Muscle of arm (tissue), 1 donor: ENCODE measurements at regions not wholly inside any gene's neighbourhood (a gene's known extent, or its start where the extent isn't known, plus 50 kb on each side); places are given as distances from the start of the nearest gene placed in this dataset.
"Not testable (repeated sequence)": the region's sequence is repeated elsewhere in the genome, so short reads cannot be mapped to it uniquely, and the experiment has no call there.

Experiments
- DNase-seq: peaks from one replicate; pipeline ENCODE4 v3.0.0-alpha.2; 2013

- no peak for DNase-seq
These were observed 164.6 kb downstream of the FBXO4 start for GRCh38 chr5:42089705-42090104.

- DNase-seq, result no peak
These were observed 165.1 kb downstream of the FBXO4 start for GRCh38 chr5:42090162-42090561.

DNA sequence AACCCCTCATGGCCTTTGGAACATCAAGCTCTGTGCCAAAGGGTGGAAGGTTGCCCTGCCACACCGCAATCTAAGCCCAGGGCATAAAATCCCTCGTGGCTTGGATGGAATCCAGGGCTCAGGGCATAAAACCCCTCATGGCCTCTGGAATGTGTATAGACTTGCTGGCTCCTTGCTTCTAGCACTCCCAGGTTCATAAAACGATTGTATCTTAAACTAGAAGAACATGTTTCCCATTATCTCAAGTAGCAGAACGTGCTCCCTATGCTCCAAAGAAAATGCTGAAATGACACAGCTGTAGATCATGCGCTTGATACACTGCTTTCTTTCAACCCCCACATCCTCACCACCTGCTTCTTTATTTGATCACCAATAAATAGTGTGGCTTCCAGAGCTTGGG is 174.8 kb downstream of the FBXO4 start:
- not testable (repeated sequence) for DNase-seq

DNA sequence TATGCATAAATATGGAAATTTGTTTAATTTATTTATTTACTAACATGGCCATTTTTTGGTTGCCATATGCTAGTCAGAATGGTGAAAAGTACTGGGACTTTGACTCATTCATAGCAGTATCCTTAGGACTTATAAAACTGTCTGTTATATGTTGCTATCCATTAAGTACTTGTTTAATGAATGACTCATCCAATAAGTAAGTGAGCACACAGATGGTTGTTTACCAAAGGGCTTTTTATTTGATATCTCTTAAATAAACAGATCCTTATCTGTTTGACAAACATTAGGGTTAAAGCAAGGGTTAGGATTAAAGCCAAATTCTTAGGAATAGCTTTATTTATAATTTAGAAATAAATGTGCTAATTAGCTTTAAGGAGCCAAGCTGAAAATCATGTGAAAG is 183.4 kb downstream of the FBXO4 start:
- DNase-seq, result no peak

GRCh38 chr5:42109006-42109572 is 184.0 kb downstream of the FBXO4 start:
- no peak for DNase-seq

DNA sequence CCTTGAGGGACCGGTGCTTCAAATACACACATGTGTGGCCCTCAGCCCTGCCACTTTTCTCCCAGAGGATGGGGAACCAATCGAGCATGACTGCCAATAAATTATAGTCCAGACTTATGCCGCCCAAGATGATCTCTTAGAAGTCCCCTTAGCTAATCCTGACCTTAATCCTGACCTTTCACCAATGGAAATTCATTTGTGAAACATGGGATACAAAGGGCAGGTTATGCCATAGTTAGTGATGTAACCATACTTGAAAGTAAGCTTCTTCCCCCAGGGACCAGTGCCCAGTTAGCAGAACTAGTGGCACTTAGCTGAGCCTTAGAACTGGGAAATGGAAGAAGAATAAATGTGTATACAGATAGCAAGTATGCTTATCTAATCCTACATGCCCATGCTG is 190.6 kb downstream of the FBXO4 start:
- not testable (repeated sequence) for DNase-seq

- no peak for DNase-seq
These were observed 195.0 kb downstream of the FBXO4 start for GRCh38 chr5:42120070-42120469.

DNA sequence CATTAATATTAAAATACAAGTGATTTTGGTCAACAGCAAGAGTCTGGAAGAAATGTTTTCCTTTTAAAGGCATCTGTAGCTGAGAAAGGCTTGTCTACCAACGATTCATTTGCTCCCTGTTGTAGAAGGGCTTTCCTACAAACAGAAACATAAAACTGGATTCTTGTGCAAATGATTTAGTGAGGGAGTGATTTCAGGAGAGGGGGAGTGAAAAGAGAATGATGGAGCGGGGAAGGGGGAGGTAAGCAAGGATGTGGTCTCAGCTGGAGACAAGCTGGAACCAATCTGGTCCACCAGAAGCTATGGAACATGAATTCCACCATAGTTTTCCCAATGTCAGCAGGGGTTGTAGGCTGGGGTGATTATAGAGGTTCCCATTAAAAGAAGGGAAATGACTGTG is 196.3 kb downstream of the FBXO4 start:
- no peak for DNase-seq

DNA sequence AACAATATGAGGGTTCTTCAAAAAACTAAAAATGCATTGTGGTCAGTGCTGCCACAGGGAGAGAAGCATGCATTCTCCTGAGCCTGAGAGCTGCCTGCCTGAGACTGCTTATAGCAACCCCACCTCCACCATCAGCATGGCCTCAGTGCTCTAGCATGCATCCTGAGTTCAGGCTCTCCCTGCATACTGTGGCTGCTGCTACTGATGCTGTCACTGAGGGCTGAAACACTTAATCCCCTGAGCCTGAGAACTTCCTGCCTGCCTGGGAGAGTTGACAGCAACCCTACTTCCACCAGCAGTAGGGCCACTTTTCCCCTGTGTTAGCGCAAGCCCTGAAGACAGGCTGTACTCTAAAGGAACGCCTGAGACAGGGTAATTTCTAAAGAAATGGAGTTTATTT is 206.0 kb downstream of the FBXO4 start:
- DNase-seq, result no peak

GRCh38 chr5:42143361-42143760 is 218.3 kb downstream of the FBXO4 start:
- no peak for DNase-seq

DNA sequence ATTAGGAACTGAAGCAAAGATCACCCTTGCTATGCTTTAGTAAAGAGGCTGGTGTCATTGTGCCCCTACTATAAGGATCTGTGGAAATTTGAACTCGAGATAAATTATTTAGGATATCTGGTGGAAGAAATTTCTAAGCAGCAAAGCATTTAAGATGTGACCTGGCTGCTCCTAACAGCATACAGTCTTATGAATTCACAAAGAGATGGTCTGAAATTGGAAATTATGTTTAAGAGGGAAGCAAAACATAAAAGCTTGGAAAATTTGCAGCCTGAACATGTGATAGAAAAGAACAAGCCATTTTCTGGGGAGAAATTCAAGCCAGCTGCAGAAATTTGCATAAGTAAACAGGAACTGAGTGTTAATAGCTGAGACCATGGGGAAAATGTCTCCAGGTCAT is 223.7 kb downstream of the FBXO4 start:
- DNase-seq, result no peak

- no peak for DNase-seq
These were observed 232.1 kb downstream of the FBXO4 start for GRCh38 chr5:42157215-42157614.

DNA sequence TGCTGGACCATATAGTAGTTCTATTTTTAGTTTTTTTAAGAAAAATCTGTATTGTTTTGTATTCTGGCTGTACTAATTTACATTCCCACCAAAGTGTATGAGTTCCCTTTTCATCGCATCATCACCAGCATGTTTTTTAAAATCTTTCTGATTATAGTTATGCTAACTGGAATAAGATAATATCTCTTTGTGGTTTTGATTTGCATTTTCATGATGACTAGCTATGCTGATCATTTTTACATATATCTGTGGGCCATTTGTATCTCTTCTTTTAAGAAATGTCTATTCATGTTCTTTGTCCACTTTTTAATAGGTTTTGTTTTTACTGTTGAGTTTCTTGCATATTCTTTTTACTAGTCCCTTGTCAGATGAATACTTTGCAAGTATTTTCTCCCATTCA is 238.0 kb downstream of the FBXO4 start:
- no peak for DNase-seq

- DNase-seq, result no peak
These were observed 243.1 kb downstream of the FBXO4 start for GRCh38 chr5:42168091-42168670.

DNA sequence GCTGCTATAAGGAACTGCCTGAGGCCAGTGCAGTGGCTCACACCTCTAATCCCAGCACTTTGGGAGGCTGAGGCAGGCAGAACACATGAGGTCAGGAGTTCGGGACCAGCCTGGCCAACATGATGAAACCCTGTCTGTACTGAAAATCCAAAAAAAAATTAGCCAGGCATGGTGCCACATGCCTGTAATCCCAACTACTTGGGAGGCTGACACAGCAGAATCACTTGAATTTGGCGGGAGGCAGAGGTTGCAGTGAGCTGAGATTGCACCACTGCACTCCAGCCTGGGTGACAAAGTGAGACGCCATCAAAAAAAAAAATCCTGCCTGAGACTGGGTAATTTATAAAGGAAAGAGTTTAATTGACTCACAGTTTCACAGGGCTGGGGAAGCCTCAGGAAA is 247.1 kb upstream of the GHR start:
- DNase-seq, result not testable (repeated sequence)

GRCh38 chr5:42179843-42180242 is 243.4 kb upstream of the GHR start:
- DNase-seq, result not testable (repeated sequence)

DNA sequence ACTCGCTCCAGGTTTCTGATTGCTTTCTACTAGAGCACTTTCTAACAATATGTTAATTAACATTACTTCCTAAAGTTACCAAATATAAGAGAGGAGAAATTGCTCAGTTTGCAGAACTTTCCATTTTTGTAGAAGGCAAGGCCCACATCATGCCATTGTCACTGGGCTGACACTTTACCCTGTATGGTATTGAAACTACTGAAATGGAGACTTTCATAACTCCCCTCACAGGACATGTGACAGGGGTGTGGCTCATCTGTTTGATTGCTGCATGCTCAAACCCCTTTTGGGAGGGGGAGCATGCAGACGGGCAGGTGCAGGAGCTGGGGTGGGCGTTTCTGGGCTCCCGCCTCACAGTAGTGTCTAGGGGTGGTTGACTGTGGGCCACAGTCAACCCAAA is 206.3 kb upstream of the GHR start:
- DNase-seq, result no peak

DNA sequence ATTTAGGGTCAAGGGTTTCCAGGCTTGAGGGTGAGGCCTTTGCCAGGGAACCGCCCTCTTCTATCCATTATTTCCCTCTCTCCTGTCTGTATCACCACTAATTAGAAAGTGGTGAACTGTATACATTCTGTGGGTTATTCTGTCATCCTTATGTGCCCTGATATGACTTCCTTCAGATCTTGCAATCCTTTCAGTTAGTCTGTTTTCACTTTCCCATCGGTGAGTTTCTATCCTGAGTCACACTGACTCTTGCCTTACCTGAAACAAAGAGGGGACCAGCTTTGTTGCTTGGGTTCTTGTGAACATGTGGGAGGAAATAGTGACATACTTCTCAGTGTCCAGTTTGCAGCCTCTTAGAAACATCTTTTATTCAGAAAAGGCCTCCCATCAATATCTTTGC is 205.4 kb upstream of the GHR start:
- DNase-seq, result no peak

DNA sequence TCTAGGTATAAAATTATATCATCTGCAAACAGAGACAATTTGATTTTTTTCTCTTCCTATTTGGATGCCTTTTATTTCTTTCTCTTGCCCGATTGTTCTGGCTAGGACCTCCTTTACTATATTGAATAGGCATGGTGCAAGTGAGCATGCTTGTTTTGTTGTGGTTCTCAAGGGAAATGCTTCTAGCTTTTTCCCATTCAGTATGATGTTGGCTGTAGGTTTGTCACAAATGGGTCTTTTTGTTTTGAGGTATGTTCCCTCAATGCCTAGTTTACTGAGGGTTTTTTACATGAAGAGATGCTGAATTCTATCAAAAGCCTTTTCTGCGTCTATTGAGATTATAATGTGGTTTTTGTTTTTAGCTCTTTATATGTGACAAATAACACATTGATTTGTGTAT is 198.2 kb upstream of the GHR start:
- no peak for DNase-seq

DNA sequence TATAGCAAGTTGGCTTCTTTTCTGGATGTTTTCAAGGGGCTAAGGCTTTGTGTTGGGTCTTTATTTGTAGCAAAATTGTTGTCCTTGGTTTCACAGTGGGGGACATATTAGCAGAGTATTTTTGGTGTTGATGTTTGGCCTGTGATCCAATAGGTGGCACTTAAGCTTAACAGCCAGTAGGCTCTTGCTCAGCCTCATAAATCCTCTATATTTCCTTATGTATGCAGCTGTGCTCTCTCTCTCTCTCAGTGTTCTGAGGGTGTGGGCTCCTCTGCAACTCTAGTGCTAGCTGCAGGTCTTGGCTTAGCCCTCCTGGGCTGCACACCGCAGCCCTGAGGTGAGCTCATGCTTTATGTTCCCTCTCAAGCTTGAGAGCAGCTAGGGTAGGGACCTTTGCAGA is 195.0 kb upstream of the GHR start:
- no peak for DNase-seq

GRCh38 chr5:42230839-42231238 is 192.4 kb upstream of the GHR start:
- DNase-seq, result no peak

- DNase-seq, result no peak
These were observed 188.0 kb upstream of the GHR start for GRCh38 chr5:42235241-42235640.

DNA sequence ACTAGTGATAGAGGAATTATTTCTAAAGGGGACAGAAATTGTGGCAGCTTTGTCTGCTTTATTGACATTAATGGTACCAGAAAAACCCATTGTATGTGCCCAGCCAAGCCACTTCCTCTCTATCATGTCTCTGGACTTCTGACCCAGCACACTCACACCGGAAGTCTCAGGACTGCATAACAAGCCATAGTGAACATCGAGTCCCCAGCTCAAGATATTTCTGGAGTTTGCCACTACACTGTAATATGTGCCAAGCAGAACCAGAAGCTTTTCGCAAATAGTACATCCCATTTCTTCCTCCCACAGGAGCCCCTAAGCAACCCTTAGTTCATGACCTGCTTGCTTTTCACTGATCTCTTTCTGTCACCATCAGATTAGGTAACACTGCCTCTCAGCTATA is 187.4 kb upstream of the GHR start:
- no peak for DNase-seq

GRCh38 chr5:42241636-42242035 is 181.6 kb upstream of the GHR start:
- no peak for DNase-seq
